Mesodermal cell (in vitro differentiated cells): ENCODE measurements at regions not wholly inside any gene's neighbourhood (a gene's known extent, or its start where the extent isn't known, plus 50 kb on each side); places are given as distances from the start of the nearest gene placed in this dataset.

Experiments
- H3K27ac ChIP-seq: 2 replicates; pipeline ENCODE4 v1.7.0; 2013; ENCODE audit warnings: mild to moderate bottlenecking, low read depth, low read length, moderate library complexity; ENCODE audit not compliant: severe bottlenecking
- H3K36me3 ChIP-seq: 2 replicates; pipeline ENCODE4 v1.7.1; 2013; ENCODE audit warnings: mild to moderate bottlenecking, low read length, moderate library complexity; ENCODE audit not compliant: control insufficient read depth, insufficient read depth
- H3K4me1 ChIP-seq: one replicate; pipeline ENCODE4 v1.7.1; 2013; ENCODE audit warnings: mild to moderate bottlenecking, low read length; ENCODE audit not compliant: insufficient read depth, control insufficient read depth, poor library complexity, severe bottlenecking
- H3K4me3 ChIP-seq: 2 replicates; pipeline ENCODE4 v1.7.0; 2013; ENCODE audit warnings: low read length, control low read depth, mild to moderate bottlenecking; ENCODE audit not compliant: insufficient read depth, poor library complexity, severe bottlenecking; ENCODE audit errors: extremely low read depth
- H3K9me3 ChIP-seq: 2 replicates; pipeline ENCODE4 v1.7.1; 2013; ENCODE audit warnings: mild to moderate bottlenecking, low read length, moderate library complexity; ENCODE audit not compliant: control insufficient read depth
- WGBS, 2 experiments: methylation state at CpG; one replicate each; pipeline ENCODE4 v1.1.5; 2013; ENCODE audit warnings: missing lambda C conversion rate in 2 of 2; ENCODE audit not compliant: insufficient coverage in 2 of 2; 5-methylcytosine and 5-hydroxymethylcytosine counted together

DNA sequence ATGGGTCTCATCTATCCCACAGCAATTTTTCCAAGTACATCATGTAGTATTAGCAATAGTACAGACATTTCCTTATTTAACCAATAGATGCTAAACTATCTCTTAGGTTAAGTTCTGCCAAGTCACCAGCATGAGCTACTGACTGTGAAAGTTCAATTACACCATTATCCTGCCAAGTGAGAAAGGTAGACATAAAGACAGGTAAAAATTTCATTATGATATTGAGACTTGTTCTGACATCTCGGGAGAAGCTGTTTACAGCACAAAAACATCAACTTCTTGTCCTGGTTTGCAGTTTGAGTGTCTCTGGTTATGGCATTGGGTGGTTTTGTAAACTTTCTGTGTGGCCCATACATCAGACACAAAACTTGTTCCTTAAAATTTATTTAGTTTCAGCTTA lies 622.4 kb upstream of the PCDH10 start:
- no CpG with 5 or more reads among the region's 1 CpG for WGBS, 2 experiments
- Histone ChIP-seq H3K9me3 (no peaks in the 10 kb centered on the region), H3K4me3 (no peak overlapping the region), H3K4me1 (no peaks in the 10 kb centered on the region), H3K27ac (no peak overlapping the region), H3K36me3 (no peaks in the 10 kb centered on the region)

DNA sequence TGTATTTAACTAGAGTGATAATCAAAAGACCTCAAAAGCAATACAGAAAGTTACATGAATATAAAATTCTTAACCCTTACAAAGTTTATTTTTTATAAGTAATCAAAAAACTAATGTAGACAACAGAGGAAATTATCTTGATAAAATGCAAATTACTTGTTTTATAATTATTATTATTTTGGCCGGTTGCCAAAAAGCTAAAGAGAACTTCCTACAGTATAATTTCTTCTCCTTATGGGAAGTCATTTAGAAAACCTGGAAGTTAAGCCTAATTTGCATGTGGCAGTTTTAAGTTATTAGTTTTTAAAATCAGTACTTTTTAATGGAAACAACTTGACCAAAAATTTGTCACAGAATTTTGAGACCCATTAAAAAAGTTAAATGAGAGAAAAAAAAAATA lies 621.3 kb upstream of the PCDH10 start:
- no peak overlapping the region for H3K4me3 ChIP-seq
- WGBS, 2 experiments = no CpG with 5 or more reads among the region's 1 CpG
- H3K9me3 ChIP-seq = no peaks in the 10 kb centered on the region
- no peak overlapping the region for H3K27ac ChIP-seq
- H3K36me3 ChIP-seq = no peaks in the 10 kb centered on the region
- no peaks in the 10 kb centered on the region for H3K4me1 ChIP-seq

DNA sequence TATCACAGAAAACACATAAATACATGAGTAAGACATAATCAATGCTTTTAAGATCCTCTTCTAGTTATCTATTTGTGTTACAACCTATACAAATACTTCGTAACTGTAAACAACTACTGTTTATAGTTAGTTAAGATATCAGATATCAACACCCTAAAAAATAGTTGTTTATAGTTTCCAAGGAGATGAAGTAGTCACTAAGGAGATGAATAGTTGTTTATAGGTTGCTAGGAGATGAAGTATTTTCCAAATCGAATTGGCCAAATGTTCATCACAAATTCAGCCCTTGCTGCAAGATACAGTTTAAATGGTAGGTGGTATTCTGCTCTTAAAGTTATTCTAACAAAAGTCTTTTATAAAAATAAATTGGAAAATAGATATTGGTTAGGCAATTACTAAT lies 618.2 kb upstream of the PCDH10 start:
- no peak overlapping the region for H3K27ac ChIP-seq
- no peak overlapping the region for H3K4me3 ChIP-seq
- no CpG with 5 or more reads among the region's 2 CpGs for WGBS, 2 experiments
- H3K36me3 ChIP-seq = no peaks in the 10 kb centered on the region
- H3K4me1 ChIP-seq = no peaks in the 10 kb centered on the region
- H3K9me3 ChIP-seq = no peaks in the 10 kb centered on the region

DNA sequence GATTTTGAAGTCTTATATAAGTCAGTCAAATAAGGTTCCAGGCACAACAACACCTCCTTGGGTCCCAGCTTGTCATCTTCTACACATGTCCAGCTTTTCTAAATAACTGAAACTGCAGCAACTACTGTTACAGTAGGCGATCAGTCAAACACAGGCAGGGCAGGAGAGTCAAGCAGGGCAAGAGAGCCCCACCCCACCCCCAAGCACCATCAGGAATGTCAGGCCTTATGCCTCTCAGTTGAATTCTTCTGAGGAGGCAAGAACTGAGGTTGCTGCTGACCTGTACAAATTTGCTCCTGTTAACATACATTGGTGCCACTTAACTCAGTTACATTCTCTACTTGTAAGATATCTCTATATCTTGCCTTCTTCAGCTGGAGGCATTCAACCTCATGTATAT lies 608.8 kb upstream of the PCDH10 start:
- Histone ChIP-seq H3K9me3 (peaks cover 7% of the 10 kb centered on the region), H3K36me3 (no peaks in the 10 kb centered on the region), H3K27ac (no peak overlapping the region), H3K4me3 (no peak overlapping the region), H3K4me1 (no peaks in the 10 kb centered on the region)
- WGBS, 2 experiments = 100% methylated on average over 1 of the region's 1 CpG; no CpG with 5 or more reads in 1 of the 2 experiments

DNA sequence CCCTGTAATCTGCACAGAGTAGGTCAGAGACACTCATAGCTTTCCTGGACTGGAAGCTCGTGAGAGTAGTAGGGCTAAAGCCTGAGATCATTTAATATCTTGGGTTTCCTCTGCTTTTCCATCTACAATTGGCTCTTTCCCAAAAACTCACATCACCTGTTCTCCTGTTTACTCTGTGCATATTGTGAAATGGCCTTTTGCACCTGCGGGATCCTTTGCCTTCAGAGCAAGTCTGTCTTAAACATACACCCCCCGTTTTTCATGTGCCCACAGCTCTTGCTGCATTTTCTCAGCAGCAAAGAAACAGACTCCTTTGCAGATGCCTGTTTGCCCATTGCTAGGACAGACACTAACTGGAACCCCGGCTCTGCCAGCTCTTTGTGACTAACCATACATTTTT lies 608.3 kb upstream of the PCDH10 start:
- H3K27ac ChIP-seq = no peak overlapping the region
- H3K4me3 ChIP-seq = no peak overlapping the region
- no peaks in the 10 kb centered on the region for H3K36me3 ChIP-seq
- 92 to 95% methylated on average over 2 to 3 of the region's 4 CpGs for WGBS, 2 experiments
- no peaks in the 10 kb centered on the region for H3K4me1 ChIP-seq
- H3K9me3 ChIP-seq = peaks cover 7% of the 10 kb centered on the region

DNA sequence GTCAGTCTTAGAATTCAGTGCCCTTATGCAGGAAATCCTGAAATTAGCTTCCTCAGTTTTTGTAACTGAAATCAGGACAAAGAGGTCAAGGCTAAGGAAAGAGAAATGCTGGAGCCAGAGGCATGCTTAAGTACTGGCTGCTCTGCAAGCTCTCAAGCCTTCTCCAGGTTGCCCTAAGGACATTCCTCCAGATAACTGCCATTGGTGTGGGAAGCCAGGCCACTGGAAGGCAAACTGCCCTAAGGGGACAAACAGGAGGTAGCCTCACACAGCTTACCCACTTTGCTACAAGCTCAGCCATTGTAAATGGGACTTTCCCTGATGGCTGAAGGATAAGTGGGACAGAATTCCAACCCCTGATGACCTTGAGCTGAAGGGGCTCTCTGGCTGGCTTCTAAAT lies 606.9 kb upstream of the PCDH10 start:
- H3K9me3 ChIP-seq = peaks cover 13% of the 10 kb centered on the region
- H3K4me3 ChIP-seq = no peak overlapping the region
- no peaks in the 10 kb centered on the region for H3K4me1 ChIP-seq
- no peaks in the 10 kb centered on the region for H3K36me3 ChIP-seq
- no peak overlapping the region for H3K27ac ChIP-seq

DNA sequence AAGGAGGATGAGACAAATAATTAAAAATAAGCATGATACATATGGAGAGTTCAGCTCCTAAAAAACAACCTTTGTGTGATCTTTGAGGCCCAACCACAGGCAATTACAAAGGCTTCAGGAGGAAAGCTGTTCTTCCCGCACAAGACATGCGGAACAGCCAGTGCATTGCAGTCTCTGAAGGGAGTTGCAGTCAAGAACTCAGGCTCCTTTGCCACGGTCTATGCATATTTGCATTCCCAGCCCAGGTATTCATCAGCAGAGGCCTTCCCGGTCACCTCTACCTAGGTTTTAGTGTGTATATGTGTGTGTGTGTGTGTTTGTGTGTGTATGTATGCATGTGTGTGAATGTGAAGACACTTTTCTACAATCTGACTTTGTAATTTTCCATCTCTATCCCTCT lies 600.6 kb upstream of the PCDH10 start:
- H3K27ac ChIP-seq = no peak overlapping the region
- peaks cover 13% of the 10 kb centered on the region for H3K9me3 ChIP-seq
- H3K4me3 ChIP-seq = no peak overlapping the region
- H3K4me1 ChIP-seq = no peaks in the 10 kb centered on the region
- WGBS, 2 experiments = 92 to 97% methylated on average over 3 to 4 of the region's 4 CpGs
- no peaks in the 10 kb centered on the region for H3K36me3 ChIP-seq

DNA sequence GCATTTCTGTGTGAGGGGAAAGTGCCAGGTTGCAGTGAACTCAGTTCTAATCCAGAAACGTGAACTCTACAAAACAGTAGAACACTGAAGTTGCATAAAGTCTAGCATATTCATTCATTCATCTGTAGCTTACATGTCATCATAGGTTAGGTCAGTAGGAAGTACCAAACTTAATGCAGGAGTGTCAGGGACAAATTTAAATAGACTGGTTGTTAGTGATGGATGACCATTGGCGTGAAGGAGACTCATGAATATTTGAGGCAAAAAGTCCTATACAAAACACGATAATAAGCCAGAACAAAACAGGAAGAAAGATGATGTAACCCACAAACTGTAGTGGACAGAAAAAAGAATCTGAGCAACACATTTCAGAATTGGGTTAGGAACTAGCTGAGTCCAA lies 592.8 kb upstream of the PCDH10 start:
- H3K4me3 ChIP-seq = no peak overlapping the region
- H3K4me1 ChIP-seq = no peaks in the 10 kb centered on the region
- no peak overlapping the region for H3K27ac ChIP-seq
- WGBS, 2 experiments = 80 to 83% methylated on average over 1 of the region's 3 CpGs
- H3K9me3 ChIP-seq = no peaks in the 10 kb centered on the region
- H3K36me3 ChIP-seq = no peaks in the 10 kb centered on the region

DNA sequence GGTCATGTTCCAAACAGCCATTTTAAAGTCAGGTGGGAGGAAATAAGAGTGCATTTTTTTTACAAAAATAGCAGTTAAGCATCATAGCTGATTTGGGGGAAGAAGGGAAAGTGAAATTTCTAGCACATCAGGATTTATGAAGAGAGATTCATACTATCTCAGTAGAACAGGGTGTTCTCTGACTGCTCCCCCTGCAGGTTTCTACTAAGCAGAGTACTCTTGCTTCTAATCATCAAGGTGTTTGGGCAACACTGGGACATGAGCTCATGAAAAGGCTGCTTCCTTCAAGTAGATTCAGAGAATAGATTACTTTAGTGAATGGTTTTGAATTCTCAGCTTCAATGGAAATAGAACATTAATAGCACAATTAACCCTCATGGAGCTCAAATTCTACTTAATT lies 591.4 kb upstream of the PCDH10 start:
- no peaks in the 10 kb centered on the region for H3K36me3 ChIP-seq
- no peaks in the 10 kb centered on the region for H3K4me1 ChIP-seq
- no peaks in the 10 kb centered on the region for H3K9me3 ChIP-seq
- no peak overlapping the region for H3K27ac ChIP-seq
- no peak overlapping the region for H3K4me3 ChIP-seq

DNA sequence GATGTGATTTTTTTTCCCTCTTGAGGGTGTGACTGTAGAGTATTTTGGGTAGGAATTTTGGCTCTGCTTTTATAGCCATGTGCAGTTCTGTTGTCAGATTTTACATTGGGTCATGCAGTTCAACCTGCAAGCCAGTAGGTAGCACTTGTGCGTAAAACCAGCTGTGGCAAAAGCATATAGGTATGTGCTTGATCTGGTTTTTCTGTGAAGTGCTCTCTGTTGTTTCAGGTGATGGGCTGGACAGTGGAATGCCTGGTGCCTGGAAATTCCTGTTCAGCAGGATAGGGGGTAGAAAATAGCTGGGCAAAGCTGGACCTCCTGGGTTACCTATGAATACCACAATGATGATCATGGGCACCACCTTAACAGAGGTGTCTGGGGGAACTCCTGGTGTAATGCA lies 584.2 kb upstream of the PCDH10 start:
- no peaks in the 10 kb centered on the region for H3K4me1 ChIP-seq
- no peak overlapping the region for H3K4me3 ChIP-seq
- WGBS, 2 experiments = 100% methylated on average over 1 of the region's 1 CpG
- H3K9me3 ChIP-seq = no peaks in the 10 kb centered on the region
- no peaks in the 10 kb centered on the region for H3K36me3 ChIP-seq
- H3K27ac ChIP-seq = no peak overlapping the region

DNA sequence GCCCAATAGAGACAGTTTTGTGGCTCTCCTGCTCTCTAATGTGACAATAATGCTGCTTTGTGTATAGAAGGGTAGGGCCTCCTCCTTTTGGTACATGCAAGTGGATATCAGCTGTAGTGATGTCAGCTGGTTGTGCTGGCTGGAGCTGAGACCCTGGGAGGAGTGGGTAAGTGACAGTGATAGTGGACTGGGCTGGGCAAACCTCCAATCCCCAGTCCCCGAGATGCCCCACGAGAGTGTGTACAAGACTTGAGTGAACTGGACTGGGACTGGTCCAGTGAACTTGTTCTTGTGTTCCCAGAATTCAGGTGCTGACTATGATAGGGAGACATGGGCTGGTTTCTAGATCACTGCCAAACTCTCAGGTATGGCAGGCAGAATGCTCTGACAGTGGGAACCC lies 583.6 kb upstream of the PCDH10 start:
- Histone ChIP-seq H3K9me3 (no peaks in the 10 kb centered on the region), H3K4me3 (no peak overlapping the region), H3K27ac (no peak overlapping the region), H3K4me1 (no peaks in the 10 kb centered on the region), H3K36me3 (no peaks in the 10 kb centered on the region)
- WGBS, 2 experiments = 88 to 94% methylated on average over 2 of the region's 2 CpGs

DNA sequence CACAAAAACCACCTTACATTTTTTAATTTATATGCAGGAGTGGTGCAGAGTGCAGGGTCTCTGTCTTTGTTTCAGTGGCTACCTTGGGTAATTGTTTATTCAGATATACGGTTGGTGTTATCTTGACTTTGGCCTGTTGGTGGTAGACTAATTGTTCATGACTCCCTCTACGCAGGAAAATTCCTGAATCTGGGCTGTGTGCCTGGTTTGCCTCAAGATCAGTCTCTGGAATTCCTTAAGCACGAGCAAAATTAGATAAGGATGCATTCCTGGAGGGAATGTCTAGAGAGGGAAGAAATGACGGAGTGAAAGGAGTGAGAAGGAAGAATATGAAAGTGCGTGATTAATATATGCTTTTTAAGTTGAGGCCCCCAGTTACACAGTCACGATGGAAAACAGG lies 576.9 kb upstream of the PCDH10 start:
- no peak overlapping the region for H3K4me3 ChIP-seq
- H3K9me3 ChIP-seq = no peaks in the 10 kb centered on the region
- peak overlapping the region; percentile 77 for H3K27ac ChIP-seq
- H3K4me1 ChIP-seq = no peaks in the 10 kb centered on the region
- H3K36me3 ChIP-seq = no peaks in the 10 kb centered on the region
- WGBS, 2 experiments = 44 to 58% methylated on average over 4 of the region's 6 CpGs
